RPMI8226 (cell line): ENCODE measurements at regions not wholly inside any gene's neighbourhood (a gene's known extent, or its start where the extent isn't known, plus 50 kb on each side); places are given as distances from the start of the nearest gene placed in this dataset.
"Not testable (repeated sequence)": the region's sequence is repeated elsewhere in the genome, so short reads cannot be mapped to it uniquely, and the experiment has no call there.

ENCODE experiments used
- DNase-seq: peaks from one replicate; pipeline ENCODE4 v3.0.0-alpha.2; 2015

GRCh38 chr10:76815505-76815904, 822.1 kb downstream of the KCNMA1 start:
- DNase-seq: not testable (repeated sequence)

- no peak for DNase-seq
Measured at GRCh38 chr10:76811430-76811829, 826.2 kb downstream of the KCNMA1 start.

GRCh38 chr10:76788452-76788811, 849.2 kb downstream of the KCNMA1 start:
- DNase-seq: no peak

- no peak for DNase-seq
Measured at GRCh38 chr10:76787746-76788451, 849.7 kb downstream of the KCNMA1 start.

- no peak for DNase-seq
Measured at GRCh38 chr10:76786504-76787072, 851.0 kb downstream of the KCNMA1 start.

GRCh38 chr10:76784076-76784475, 853.5 kb downstream of the KCNMA1 start:
- no peak for DNase-seq

GRCh38 chr10:76779796-76780301, 857.8 kb downstream of the KCNMA1 start:
- no peak for DNase-seq

GRCh38 chr10:76778914-76779795, 858.5 kb downstream of the KCNMA1 start:
- DNase-seq: no peak

GRCh38 chr10:76774987-76775603, 862.5 kb downstream of the KCNMA1 start:
- DNase-seq: no peak

GRCh38 chr10:76769582-76769981, 868.0 kb downstream of the KCNMA1 start:
- no peak for DNase-seq

GRCh38 chr10:76769161-76769560, 868.4 kb downstream of the KCNMA1 start:
- DNase-seq: no peak

GRCh38 chr10:76766682-76767081, 870.9 kb downstream of the KCNMA1 start:
- DNase-seq: no peak

GRCh38 chr10:76764921-76765320, 872.7 kb downstream of the KCNMA1 start:
- not testable (repeated sequence) for DNase-seq

GRCh38 chr10:76764177-76764576, 873.4 kb downstream of the KCNMA1 start:
- no peak for DNase-seq

GRCh38 chr10:76763376-76763775, 874.2 kb downstream of the KCNMA1 start:
- no peak for DNase-seq

- no peak for DNase-seq
Measured at GRCh38 chr10:76759681-76760080, 877.9 kb downstream of the KCNMA1 start.

GRCh38 chr10:76743169-76743568, 894.4 kb downstream of the KCNMA1 start:
- DNase-seq: no peak

- DNase-seq: no peak
Measured at GRCh38 chr10:76740514-76740913, 897.1 kb downstream of the KCNMA1 start.

- no peak for DNase-seq
Measured at GRCh38 chr10:76738991-76739390, 898.6 kb downstream of the KCNMA1 start.

GRCh38 chr10:76736815-76737618, 900.6 kb downstream of the KCNMA1 start:
- no peak for DNase-seq

- no peak for DNase-seq
Measured at GRCh38 chr10:76736392-76736791, 901.2 kb downstream of the KCNMA1 start.

- DNase-seq: no peak
Measured at GRCh38 chr10:76735866-76736265, 901.7 kb downstream of the KCNMA1 start.
